GM12875 (cell line): ENCODE measurements at regions not wholly inside any gene's neighbourhood (a gene's known extent, or its start where the extent isn't known, plus 50 kb on each side); places are given as distances from the start of the nearest gene placed in this dataset.

Experiments used
- H3K4me3 ChIP-seq: one replicate; pipeline ENCODE4 v1.5.1; 2011; ENCODE audit warnings: low read depth, low read length, control low read depth
- TF ChIP-seq, protein P1 (sequence below): IDR thresholded peaks from 2 replicates; pipeline ENCODE4 v1.5.1; 2011; ENCODE audit warnings: low read depth, mild to moderate bottlenecking, control low read depth, inconsistent platforms, low read length, moderate library complexity, borderline replicate concordance; ENCODE audit not compliant: insufficient read depth

DNA sequence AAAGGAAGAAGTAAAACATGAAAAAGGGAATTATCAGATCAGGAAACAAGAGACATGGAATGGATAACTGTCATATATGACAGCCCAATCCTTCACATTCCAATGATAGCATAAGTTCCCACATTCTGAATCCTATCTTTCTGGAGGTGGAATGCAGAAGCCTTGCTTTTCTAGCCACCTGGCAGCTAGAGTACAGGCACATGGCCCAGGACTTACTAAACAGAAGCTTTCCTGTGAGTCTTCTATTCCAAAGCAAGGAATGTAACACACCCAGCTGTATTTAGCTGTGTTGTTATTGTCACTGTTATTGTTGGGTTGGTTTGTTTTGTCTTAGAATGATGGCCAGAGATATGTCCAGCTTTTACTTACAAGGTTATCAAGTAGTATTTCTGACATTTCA lies 780.5 kb upstream of the ZNF608 start:
- TF ChIP-seq, protein P1, sequence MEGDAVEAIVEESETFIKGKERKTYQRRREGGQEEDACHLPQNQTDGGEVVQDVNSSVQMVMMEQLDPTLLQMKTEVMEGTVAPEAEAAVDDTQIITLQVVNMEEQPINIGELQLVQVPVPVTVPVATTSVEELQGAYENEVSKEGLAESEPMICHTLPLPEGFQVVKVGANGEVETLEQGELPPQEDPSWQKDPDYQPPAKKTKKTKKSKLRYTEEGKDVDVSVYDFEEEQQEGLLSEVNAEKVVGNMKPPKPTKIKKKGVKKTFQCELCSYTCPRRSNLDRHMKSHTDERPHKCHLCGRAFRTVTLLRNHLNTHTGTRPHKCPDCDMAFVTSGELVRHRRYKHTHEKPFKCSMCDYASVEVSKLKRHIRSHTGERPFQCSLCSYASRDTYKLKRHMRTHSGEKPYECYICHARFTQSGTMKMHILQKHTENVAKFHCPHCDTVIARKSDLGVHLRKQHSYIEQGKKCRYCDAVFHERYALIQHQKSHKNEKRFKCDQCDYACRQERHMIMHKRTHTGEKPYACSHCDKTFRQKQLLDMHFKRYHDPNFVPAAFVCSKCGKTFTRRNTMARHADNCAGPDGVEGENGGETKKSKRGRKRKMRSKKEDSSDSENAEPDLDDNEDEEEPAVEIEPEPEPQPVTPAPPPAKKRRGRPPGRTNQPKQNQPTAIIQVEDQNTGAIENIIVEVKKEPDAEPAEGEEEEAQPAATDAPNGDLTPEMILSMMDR, result no peak
- H3K4me3 ChIP-seq, result no peak overlapping the region

DNA sequence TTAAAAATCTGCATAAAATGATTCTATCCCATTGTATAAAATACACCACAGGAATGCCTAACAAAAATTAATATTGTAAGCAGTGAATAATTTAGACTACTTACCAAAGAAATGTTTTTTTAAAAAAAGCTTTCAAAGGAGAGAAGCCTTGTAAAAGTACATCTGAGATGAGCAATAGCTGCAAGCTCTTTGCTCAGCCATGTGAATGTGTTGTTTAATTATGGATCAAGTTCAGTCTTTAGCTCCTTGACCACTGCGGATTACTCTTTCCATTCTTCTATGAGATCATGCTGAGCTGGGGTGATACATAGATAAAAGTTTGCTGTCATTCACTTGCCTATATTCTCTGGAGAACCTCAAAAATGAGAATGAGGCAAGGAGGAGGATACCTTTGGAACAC lies 782.4 kb upstream of the ZNF608 start:
- no peak overlapping the region for H3K4me3 ChIP-seq
- TF ChIP-seq, protein P1, result no peak

DNA sequence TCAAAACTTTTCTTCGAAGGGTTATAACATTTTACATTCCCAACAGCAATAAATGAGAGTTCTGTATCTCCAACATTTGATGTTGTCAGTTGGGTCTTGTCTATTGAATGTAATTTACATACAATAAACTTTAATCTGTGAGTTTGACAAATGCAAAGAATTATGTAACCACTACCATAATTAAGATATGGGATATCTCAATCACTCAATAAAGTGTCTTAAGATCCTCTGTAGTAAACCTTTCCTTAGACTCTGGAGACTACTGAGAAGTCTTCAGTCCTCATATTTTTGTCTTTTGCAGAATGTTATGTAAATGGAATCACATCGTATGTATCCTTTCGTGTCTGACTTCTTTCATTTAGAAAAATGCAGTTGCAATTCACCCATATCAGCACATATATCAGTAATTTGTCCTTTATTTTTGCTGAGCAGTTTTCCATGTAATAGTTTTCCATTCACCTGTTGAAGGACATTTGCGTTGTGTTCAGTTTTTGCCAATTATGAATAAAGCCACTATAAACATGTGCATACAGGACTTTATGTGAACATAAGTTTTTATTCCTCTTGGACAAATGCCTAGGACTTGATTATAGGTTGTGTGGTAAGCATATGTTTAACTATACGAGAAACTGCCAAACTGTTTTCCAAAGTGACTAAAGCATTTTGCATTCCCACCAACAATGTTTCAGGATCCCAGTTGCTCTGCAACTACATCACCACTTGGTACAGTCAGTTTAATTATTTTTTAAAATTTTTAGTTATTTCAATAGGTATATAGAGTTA lies 784.6 kb upstream of the ZNF608 start:
- TF ChIP-seq, protein P1, result no peak
- H3K4me3 ChIP-seq, result no peak overlapping the region

DNA sequence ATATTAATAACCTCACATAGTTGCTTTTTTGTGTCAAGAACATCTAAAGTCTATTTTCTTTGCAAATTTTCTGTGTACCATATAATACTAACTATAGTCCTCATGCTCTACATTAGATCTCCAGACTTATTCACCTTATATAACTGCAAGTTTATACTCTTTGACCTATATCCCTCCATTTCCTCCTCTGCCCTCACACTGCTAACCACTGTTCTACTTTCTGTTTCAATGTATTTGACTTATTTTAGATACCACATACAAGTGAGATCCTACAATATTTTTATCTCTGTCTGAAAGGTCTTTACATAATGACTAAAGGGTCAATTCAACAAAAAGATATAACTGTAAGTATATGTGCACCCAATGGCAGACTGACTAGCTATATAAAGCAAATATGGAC lies 789.7 kb upstream of the ZNF608 start:
- H3K4me3 ChIP-seq, result no peak overlapping the region
- TF ChIP-seq, protein P1, result no peak

DNA sequence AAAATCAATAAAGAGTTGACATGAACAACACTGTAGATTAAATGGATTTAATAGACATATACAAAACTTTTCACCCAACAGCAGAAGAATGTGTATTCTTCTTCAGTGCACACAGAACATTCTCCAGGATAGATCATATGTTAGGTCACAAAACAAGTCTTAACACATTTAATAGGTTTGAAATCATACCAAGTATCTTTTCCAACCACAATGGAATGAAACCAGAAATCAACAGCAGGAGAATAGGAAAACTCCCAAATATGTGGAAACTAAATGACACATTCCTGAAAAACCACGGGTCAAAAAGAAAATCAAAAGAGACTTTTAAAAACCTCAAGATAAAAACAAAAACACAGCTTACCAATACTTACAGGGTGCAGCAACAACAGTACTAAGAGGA lies 790.1 kb upstream of the ZNF608 start:
- H3K4me3 ChIP-seq, result no peak overlapping the region
- TF ChIP-seq, protein P1, result no peak

DNA sequence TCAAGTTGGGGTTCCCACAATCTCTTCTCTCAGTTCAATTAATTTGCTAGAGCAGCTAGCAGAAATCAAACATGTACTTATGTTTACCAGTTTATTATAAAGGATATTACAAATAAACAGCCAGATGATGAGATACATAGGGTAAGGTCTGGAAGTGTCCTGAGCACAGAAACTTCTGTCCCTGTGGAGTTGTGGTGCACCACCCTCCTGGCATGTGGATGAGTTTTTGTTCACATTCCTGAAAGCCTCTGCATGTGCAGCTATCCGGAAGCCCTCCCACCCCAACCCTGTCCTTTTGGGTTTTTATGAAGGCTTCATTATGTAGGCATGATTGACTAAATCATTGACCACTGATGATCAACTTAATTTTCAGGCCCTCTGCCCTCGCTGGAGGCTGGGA lies 791.2 kb upstream of the ZNF608 start:
- TF ChIP-seq, protein P1, result no peak
- no peak overlapping the region for H3K4me3 ChIP-seq

DNA sequence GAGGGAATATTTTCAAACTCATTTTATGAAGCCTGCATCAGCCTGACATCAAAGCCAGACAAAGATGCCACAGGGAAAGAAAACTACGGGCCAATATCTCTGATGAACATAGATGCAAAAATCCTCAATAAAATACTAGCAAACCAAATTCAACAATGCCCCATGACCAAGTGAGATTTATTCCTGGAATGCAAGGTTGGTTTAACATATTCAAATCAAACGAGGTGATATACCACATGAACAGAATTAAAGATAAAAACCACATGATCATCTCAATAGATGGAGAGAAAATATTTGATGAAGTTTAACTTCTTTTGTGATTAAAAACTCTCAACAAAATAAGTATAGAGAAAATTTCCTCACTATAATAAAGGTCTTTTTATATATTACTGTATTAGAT lies 792.0 kb upstream of the ZNF608 start:
- H3K4me3 ChIP-seq, result no peak overlapping the region
- TF ChIP-seq, protein P1, result no peak
